Fibroblast of skin of right quadriceps (primary cell): ENCODE measurements at regions not wholly inside any gene's neighbourhood (a gene's known extent, or its start where the extent isn't known, plus 50 kb on each side); places are given as distances from the start of the nearest gene placed in this dataset.

Experiments
- DNase-seq: peaks from one replicate; pipeline ENCODE4 v3.0.0-alpha.2; 2013

GRCh38 chr2:205937211-205937610 is 148.8 kb downstream of the INO80D start:
- DNase-seq: no peak

GRCh38 chr2:205936446-205936845 is 149.5 kb downstream of the INO80D start:
- no peak for DNase-seq

GRCh38 chr2:205934443-205934842 is 151.5 kb downstream of the INO80D start:
- no peak for DNase-seq

GRCh38 chr2:205932861-205933260 is 153.1 kb downstream of the INO80D start:
- no peak for DNase-seq

DNA sequence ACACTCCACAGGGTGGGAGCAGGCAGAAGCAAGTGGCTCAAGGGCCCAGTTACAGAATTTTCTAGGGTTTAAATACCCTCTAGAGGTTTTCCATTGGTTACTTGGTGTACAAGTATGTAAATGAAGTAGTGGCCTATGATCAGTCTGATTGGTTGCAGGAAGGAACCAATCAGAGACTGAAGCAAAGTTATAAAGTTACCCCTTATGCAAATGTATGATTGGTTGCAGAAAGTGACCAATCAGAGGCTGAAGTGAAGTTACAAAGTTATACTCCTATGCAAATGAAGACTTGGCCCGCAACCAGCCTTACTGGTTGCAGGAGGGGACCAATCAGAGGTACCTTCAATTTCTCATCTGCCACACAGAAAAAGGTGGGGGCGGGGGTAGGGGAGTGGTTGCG is 154.6 kb downstream of the INO80D start:
- no peak for DNase-seq

DNA sequence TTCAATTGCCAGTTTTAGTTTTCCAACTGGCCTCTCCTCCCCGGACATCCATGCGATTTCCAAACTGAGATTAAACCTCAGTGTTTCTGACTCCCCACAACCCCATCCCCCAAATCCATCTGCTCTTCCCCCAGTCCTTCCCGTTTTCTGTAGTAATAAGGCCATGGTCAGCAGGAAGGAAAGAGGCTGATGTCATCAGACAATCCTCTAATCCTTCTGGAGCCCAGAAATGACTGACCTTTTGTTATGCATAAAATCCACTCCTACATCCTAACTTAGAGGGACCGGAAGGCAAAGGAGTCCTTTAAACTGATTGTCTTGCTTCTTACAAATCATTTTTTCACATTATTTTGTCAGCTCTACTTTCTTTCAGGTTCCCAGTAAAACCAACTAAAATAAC is 155.8 kb downstream of the INO80D start:
- peak; percentile 32 for DNase-seq

GRCh38 chr2:205929246-205929942 is 156.6 kb downstream of the INO80D start:
- no peak for DNase-seq

GRCh38 chr2:205925373-205926337 is 160.3 kb downstream of the INO80D start:
- peak; percentile 60 for DNase-seq

DNA sequence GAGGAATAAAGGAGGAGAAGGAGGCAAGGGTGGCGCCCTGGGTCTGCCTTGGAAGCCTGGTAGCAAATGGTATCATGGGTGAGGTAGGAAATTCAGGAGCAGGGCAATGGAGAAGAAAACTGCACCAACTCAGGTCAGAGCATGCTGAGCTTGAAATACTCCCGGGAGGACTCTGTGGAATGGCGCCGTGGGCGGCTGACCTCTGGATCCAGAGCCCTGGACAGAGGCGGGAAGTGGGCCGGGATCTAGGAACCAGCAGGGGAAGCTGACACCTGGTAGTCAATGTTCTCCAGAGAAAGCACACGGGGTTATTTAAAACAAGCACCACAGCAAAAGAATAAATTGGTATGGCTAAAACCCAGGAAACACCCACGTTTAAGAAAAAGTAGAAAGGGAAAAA is 161.3 kb downstream of the INO80D start:
- no peak for DNase-seq

DNA sequence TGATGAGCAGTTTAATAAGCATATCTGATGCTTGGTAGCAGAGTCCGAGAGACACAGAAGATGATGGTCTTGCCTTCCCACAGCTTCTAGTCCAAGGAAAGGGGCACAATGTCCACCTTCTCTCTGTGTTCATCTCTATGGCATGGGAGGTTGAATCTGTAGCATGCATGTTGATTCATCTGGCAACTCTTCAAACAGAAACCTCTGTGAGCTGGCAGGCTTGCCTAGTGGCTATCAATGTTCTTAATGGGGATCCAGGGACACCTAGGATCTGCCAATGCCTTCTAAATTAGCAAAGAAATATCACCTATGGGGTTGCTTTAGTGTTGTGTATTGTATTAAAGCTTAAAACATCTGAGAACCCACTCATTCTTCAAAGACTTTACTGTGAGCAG is 170.8 kb downstream of the INO80D start:
- DNase-seq: no peak

GRCh38 chr2:205914213-205915129 is 171.5 kb downstream of the INO80D start:
- DNase-seq: no peak

DNA sequence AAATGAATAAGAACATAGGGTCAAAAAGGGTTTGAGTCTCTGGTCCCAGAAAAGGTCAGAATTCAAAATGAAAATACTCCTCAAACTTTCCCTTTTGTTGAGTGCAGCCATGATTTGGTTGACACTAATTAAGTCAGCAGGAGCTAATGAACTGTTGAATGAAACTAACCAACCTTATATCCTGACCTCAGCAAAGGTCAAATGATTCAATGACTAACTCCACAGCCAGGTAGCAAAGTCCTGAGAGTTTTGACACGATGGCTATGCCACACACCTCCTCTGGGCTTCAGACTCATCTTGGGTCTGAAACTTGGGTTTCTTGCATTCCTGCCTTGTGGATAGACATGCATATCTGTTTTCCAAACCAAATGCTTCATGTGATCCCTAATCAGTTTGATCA is 172.3 kb downstream of the INO80D start:
- no peak for DNase-seq

- DNase-seq: no peak
These were observed 174.7 kb downstream of the INO80D start for GRCh38 chr2:205911306-205911705.

- DNase-seq: no peak
These were observed 176.8 kb downstream of the INO80D start for GRCh38 chr2:205909184-205909572.

GRCh38 chr2:205908212-205909183 is 177.5 kb downstream of the INO80D start:
- peak; percentile 53 for DNase-seq

DNA sequence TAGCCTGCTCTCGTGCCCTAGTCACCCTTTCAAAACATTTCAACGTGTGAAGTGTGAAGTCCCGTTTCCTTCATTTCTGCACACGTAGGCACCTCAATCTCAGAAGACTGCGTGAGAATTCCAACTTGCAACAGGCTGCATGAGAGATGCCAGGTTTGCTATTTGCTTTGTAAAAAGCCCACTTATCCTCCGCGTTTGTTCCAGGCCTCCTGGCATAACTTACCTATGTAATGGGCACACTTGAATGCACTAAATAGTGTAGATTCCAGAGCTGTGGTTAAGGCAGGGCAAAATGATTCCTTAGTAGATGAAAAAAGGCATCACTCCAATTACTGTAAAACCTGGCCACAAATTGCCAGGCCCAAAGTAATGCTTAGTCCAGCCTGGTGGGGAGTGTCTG is 179.6 kb downstream of the INO80D start:
- no peak for DNase-seq

DNA sequence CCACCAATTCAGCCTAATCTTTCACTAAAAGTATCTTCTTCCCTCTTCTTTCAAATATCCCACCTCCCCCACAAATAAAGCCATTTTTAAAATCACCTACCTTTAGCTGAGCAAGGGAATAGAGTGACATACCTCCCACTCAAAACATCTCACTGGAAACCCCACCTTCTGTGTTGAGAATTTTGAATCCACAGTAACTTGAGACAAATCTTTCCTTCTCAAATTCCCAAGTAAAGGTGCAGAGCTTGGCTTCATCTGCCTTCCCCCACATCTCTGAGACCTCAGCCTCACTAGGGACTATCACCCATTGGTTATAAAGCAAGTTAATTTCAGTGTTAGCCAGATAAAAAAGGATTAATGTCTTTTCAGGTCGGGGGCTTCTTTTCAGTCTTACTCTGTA is 180.4 kb downstream of the INO80D start:
- no peak for DNase-seq

DNA sequence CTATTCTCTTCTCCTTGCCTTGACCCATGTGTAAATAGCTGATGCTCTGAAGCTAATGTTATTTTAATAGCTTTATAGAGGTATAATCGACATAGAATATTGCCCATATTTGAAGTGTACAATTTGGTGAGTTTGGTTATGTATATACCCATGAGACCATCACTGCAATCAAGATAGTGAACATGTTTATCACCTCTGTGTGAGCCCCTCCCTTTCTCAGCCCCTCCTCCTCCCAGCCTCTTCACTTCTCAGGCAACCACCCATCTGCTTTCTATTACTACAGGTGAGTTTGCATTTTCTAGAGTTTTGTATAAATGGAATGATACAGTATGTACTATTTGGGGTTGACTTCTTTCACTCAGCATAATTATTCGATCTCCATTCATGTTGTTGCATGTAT is 181.1 kb downstream of the INO80D start:
- DNase-seq: no peak

- no peak for DNase-seq
These were observed 182.3 kb downstream of the INO80D start for GRCh38 chr2:205903549-205904129.

DNA sequence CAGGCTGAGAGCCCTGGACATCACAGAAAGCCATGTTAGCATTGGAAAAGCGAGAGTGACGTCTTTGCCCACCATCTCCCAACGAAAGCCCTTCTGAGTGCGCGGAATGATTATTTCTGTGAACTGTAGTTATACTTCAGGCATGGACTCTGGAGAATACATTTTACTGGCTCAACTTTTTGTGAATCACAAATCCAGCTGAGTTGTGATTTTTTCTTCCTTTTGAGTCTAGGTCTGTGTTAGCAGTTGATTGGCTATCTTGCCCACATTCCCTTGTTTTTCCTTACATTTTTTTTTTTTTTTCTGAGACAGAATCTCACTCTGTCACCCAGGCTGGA is 183.1 kb downstream of the INO80D start:
- no peak for DNase-seq

GRCh38 chr2:205902041-205902899 is 183.7 kb downstream of the INO80D start:
- no peak for DNase-seq
